Sigmoid colon (tissue), 4 donors: ENCODE measurements at regions not wholly inside any gene's neighbourhood (a gene's known extent, or its start where the extent isn't known, plus 50 kb on each side); places are given as distances from the start of the nearest gene placed in this dataset.
"Not testable (repeated sequence)": the region's sequence is repeated elsewhere in the genome, so short reads cannot be mapped to it uniquely, and the experiment has no call there.

Source experiments
- EP300 ChIP-seq, 4 donors: sonication (generic); formaldehyde crosslinking; IDR thresholded peaks; one replicate each; pipeline ENCODE4 v1.6.1; 2017; ENCODE audit warnings: antibody characterized with exemption in 4 of 4
- POLR2A ChIP-seq, 2 donors: fragments of 450-650 bp; IDR thresholded peaks; one replicate each; pipeline ENCODE4 v1.6.1; 2016; ENCODE audit warnings: antibody characterized with exemption in 2 of 2, mild to moderate bottlenecking in 2 of 2, moderate library complexity in 2 of 2
- POLR2AphosphoS5 ChIP-seq, 4 donors: sonication (generic); formaldehyde crosslinking; IDR thresholded peaks; one replicate each; pipeline ENCODE4 v1.6.1; 2017; ENCODE audit warnings: antibody characterized with exemption in 4 of 4
- TF ChIP-seq, protein P1 (sequence below), 4 experiments: fragments of 450-650 bp in 3 of 4; fragments of 200-600 bp in 1 of 4; IDR thresholded peaks; one replicate each; pipeline ENCODE4 v1.5.1; 2016 to 2019; ENCODE audit warnings: antibody characterized with exemption in 4 of 4, mild to moderate bottlenecking in 3 of 4, moderate library complexity in 2 of 4

DNA sequence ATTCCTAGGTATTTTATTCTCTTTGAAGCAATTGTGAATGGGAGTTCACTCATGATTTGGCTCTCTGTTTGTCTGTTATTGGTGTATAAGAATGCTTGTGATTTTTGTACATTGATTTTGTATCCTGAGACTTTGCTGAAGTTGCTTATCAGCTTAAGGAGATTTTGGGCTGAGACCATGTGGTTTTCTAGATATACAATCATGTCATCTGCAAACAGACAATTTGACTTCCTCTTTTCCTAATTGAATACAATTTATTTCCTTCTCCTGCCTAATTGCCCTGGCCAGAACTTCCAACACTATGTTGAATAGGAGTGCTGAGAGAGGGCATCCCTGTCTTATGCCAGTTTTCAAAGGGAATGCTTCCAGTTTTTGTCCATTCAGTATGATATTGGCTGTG, 137.3 kb downstream of the PLPPR4 start:
- not testable (repeated sequence) for TF ChIP-seq POLR2A, POLR2AphosphoS5, EP300 (IDR thresholded peaks at IDR 0.05)
- TF ChIP-seq, protein P1, sequence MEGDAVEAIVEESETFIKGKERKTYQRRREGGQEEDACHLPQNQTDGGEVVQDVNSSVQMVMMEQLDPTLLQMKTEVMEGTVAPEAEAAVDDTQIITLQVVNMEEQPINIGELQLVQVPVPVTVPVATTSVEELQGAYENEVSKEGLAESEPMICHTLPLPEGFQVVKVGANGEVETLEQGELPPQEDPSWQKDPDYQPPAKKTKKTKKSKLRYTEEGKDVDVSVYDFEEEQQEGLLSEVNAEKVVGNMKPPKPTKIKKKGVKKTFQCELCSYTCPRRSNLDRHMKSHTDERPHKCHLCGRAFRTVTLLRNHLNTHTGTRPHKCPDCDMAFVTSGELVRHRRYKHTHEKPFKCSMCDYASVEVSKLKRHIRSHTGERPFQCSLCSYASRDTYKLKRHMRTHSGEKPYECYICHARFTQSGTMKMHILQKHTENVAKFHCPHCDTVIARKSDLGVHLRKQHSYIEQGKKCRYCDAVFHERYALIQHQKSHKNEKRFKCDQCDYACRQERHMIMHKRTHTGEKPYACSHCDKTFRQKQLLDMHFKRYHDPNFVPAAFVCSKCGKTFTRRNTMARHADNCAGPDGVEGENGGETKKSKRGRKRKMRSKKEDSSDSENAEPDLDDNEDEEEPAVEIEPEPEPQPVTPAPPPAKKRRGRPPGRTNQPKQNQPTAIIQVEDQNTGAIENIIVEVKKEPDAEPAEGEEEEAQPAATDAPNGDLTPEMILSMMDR (IDR thresholded peaks at IDR 0.05) = not testable (repeated sequence)
